ENCODE measurements at regions not wholly inside any gene's neighbourhood (a gene's known extent, or its start where the extent isn't known, plus 50 kb on each side); places are given as distances from the start of the nearest gene placed in this dataset.
A peak's percentile ranks its signal among the peaks of the same experiment; 100 is the strongest.

DNA sequence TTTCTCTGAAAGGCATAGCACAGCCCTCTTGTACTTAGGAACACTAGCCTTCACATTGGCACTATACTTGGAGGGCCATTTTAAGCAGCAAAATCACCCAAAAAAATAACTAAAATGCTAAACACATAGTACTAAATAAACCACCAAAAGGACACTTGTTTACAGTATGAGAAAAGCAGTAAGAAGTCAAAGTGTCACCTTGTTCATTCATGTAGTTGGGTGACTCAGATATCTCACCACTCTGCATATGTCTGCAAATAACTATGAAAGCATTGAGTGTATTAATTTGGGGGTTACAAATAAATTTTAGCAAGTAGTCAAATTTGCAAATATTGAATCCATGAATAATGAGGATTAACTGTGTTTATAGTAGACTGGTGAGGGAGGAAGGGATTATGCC, 107.6 kb downstream of the ELAPOR2 start:
- ChIA-PET POLR2A (no interaction called here), CTCF (no interaction called here)
- Histone ChIP-seq H3K4me3 (ENCODE audit: low read length) (no peak overlapping the region), H3K4me1 (ENCODE audit: insufficient read depth, low read length) (no peaks in the 10 kb centered on the region), H3K27ac (ENCODE audit: low read depth in 1 of 2, low read length in 2 of 2) (no peak overlapping the region), H3K36me3 (ENCODE audit: insufficient read depth, low read length) (no peaks in the 10 kb centered on the region), H3K9me3 (ENCODE audit: control insufficient read depth in 1 of 2, insufficient read depth in 1 of 2, low read length in 2 of 2) (no peaks in the 10 kb centered on the region), H3K27me3 (ENCODE audit: control insufficient read depth in 1 of 2, insufficient read depth in 2 of 2, low read length in 2 of 2) (no peaks in the 10 kb centered on the region)
- DNase-seq (no peak), ATAC-seq (ENCODE audit: poor library complexity) (no peak)
- Mint-ChIP-seq H3K27ac (no peak overlapping the region), H3K36me3 (ENCODE audit: low read depth) (no peaks in the 10 kb centered on the region), H3K9me3 (no peaks in the 10 kb centered on the region), H3K4me3 (no peak overlapping the region), H3K27me3 (no peaks in the 10 kb centered on the region), H3K4me1 (ENCODE audit: low read depth) (no peaks in the 10 kb centered on the region)
- intact Hi-C loops (cut with DNase I, micrococcal nuclease), result no loop called here
- no peak for TF ChIP-seq CTCF (IDR thresholded peaks at IDR 0.05)

DNA sequence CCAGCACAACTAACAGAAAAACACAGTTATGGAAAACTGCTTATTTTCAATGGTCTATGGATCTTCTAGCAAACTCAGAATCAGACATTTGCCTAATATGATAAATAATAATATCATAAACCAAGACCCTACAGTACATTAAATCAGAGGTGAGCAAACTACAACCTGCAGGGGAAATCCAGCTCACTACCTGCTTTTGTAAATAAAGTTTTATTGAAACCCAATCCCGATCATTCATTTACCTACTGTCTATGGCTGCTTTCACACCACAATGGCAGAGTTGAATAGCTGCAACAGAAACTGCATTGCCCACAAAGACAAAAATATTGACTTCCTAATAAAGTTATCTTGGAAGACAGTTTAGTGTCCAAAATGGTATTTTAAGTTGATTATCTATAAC, 108.5 kb downstream of the ELAPOR2 start:
- intact Hi-C loops (cut with DNase I, micrococcal nuclease), result no loop called here
- TF ChIP-seq CTCF (IDR thresholded peaks at IDR 0.05), result no peak
- CTCF ChIA-PET, result no interaction called here

GRCh38 chr7:86950360-86950759, 109.1 kb downstream of the ELAPOR2 start:
- Histone ChIP-seq H3K9me3 (ENCODE audit: control insufficient read depth in 1 of 2, insufficient read depth in 1 of 2, low read length in 2 of 2) (no peaks in the 10 kb centered on the region), H3K36me3 (ENCODE audit: insufficient read depth, low read length) (no peaks in the 10 kb centered on the region), H3K4me1 (ENCODE audit: insufficient read depth, low read length) (no peaks in the 10 kb centered on the region), H3K27me3 (ENCODE audit: control insufficient read depth in 1 of 2, insufficient read depth in 2 of 2, low read length in 2 of 2) (no peaks in the 10 kb centered on the region), H3K4me3 (ENCODE audit: low read length) (no peak overlapping the region), H3K27ac (ENCODE audit: low read depth in 1 of 2, low read length in 2 of 2) (no peak overlapping the region)
- ChIA-PET POLR2A (no interaction called here), CTCF (no interaction called here)
- H3K27ac Mint-ChIP-seq, result no peak overlapping the region
- TF ChIP-seq CTCF (IDR thresholded peaks at IDR 0.05), result no peak
- H3K4me1 Mint-ChIP-seq (ENCODE audit: low read depth), result no peaks in the 10 kb centered on the region
- ATAC-seq (ENCODE audit: poor library complexity) (peak; percentile 63), DNase-seq (peak in 2 of 14 experiments; percentile 6 to 24)
- intact Hi-C loops (cut with DNase I, micrococcal nuclease), result no loop called here
- H3K9me3 Mint-ChIP-seq, result no peaks in the 10 kb centered on the region
- no peaks in the 10 kb centered on the region for H3K27me3 Mint-ChIP-seq
- H3K4me3 Mint-ChIP-seq, result no peak overlapping the region
- H3K36me3 Mint-ChIP-seq (ENCODE audit: low read depth), result no peaks in the 10 kb centered on the region

More for the DNA sequence above, 108.5 kb downstream of the ELAPOR2 start:
- no peak overlapping the region for H3K4me3 ChIP-seq (ENCODE audit: low read length)
- DNase-seq (no peak), ATAC-seq (ENCODE audit: poor library complexity) (no peak)
- no peaks in the 10 kb centered on the region for H3K9me3 ChIP-seq (ENCODE audit: control insufficient read depth in 1 of 2, insufficient read depth in 1 of 2, low read length in 2 of 2)
- POLR2A ChIA-PET, result no interaction called here
- Mint-ChIP-seq H3K4me1 (ENCODE audit: low read depth) (no peaks in the 10 kb centered on the region), H3K36me3 (ENCODE audit: low read depth) (no peaks in the 10 kb centered on the region), H3K9me3 (no peaks in the 10 kb centered on the region), H3K27me3 (no peaks in the 10 kb centered on the region), H3K27ac (no peak overlapping the region), H3K4me3 (no peak overlapping the region)
- no peaks in the 10 kb centered on the region for H3K4me1 ChIP-seq (ENCODE audit: insufficient read depth, low read length)
- H3K36me3 ChIP-seq (ENCODE audit: insufficient read depth, low read length), result no peaks in the 10 kb centered on the region
- H3K27me3 ChIP-seq (ENCODE audit: control insufficient read depth in 1 of 2, insufficient read depth in 2 of 2, low read length in 2 of 2), result no peaks in the 10 kb centered on the region
- H3K27ac ChIP-seq (ENCODE audit: low read depth in 1 of 2, low read length in 2 of 2), result no peak overlapping the region
